ENCODE measurements at regions not wholly inside any gene's neighbourhood (a gene's known extent, or its start where the extent isn't known, plus 50 kb on each side); places are given as distances from the start of the nearest gene placed in this dataset.
"Not testable (repeated sequence)": the region's sequence is repeated elsewhere in the genome, so short reads cannot be mapped to it uniquely, and the experiment has no call there.

DNA sequence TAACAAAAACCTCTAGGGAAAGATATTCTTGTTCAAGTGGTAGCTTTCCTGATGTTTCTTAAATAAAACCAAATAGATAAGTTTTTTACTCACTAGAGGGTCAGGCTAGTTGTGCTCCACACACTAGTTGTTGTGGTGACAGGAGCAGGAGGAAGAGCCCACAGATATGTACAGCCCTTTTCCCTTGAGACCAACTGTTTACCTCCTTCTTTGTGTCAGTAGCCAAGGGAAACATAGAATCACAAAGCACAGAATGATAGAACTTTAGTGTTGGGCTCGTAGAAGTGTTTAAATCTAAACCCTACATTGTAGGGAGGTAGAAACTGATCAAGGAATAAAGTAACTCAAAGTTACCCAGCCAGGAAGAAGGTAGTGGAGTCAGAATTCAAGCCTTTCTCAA lies 309.0 kb downstream of the CTH start:
- WGBS (ENCODE audit: extremely low coverage, insufficient coverage, low lambda C conversion rate), result no CpG with 5 or more reads among the region's 1 CpG
- Histone ChIP-seq H3K79me2 (ENCODE audit: control insufficient read depth, insufficient read depth, low read length) (no peaks in the 10 kb centered on the region), H3K56ac (ENCODE audit: low read length) (no peak overlapping the region), H2AK5ac (ENCODE audit: low read length) (no peak overlapping the region), H3K4me1 (ENCODE audit: control insufficient read depth, low read depth, low read length) (no peaks in the 10 kb centered on the region), H2BK120ac (ENCODE audit: low read depth, low read length) (no peak overlapping the region), H3K4me2 (ENCODE audit: low read length) (no peak overlapping the region), H2BK5ac (ENCODE audit: low read length) (no peak overlapping the region), H2BK15ac (replicated peaks; ENCODE audit: low read depth) (no peak overlapping the region), H3K4me3 (ENCODE audit: low read length) (no peak overlapping the region), H3K23ac (ENCODE audit: low read length) (no peak overlapping the region), H3K79me1 (ENCODE audit: low read length) (no peaks in the 10 kb centered on the region), H4K5ac (ENCODE audit: low read length) (no peak overlapping the region), H3K36me3 (ENCODE audit: control insufficient read depth, insufficient read depth, low read length) (no peaks in the 10 kb centered on the region), H3K4ac (ENCODE audit: low read depth, low read length) (no peak overlapping the region), H3K9ac (ENCODE audit: low read length) (no peak overlapping the region), H3K27ac (ENCODE audit: low read depth, low read length) (no peak overlapping the region), H3K27me3 (ENCODE audit: insufficient read depth, low read length, poor library complexity) (no peaks in the 10 kb centered on the region), H4K8ac (ENCODE audit: low read depth, low read length) (no peak overlapping the region), H3K18ac (ENCODE audit: low read length) (no peak overlapping the region)
- DNase-seq, result no peak

DNA sequence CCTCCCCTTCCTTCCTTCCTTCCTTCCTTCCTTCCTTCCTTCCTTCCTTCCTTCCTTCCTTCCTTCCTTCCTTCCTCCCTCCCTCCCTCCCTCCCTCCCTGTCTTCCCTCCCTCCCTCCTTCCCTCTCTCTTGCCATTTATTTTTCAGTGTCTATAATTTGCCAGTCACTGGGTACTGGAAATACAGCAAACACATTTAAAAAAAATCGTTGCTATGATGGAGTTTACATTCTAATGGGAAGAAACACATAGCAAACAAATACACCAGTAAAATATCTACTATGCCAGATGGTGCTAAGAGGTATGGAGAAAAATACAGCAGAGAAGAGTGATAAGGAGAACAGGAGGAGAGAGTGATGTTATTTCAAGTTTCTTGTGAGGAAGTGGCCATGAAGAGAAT lies 309.5 kb downstream of the CTH start:
- H2BK120ac ChIP-seq (ENCODE audit: low read depth, low read length), result no peak overlapping the region
- H3K79me1 ChIP-seq (ENCODE audit: low read length), result no peaks in the 10 kb centered on the region
- no peak overlapping the region for H4K8ac ChIP-seq (ENCODE audit: low read depth, low read length)
- H3K36me3 ChIP-seq (ENCODE audit: control insufficient read depth, insufficient read depth, low read length), result no peaks in the 10 kb centered on the region
- H3K27ac ChIP-seq (ENCODE audit: low read depth, low read length), result no peak overlapping the region
- no peak overlapping the region for H2BK5ac ChIP-seq (ENCODE audit: low read length)
- H3K4me3 ChIP-seq (ENCODE audit: low read length), result no peak overlapping the region
- no peak overlapping the region for H3K4ac ChIP-seq (ENCODE audit: low read depth, low read length)
- H3K79me2 ChIP-seq (ENCODE audit: control insufficient read depth, insufficient read depth, low read length), result no peaks in the 10 kb centered on the region
- H3K9ac ChIP-seq (ENCODE audit: low read length), result no peak overlapping the region
- no CpG with 5 or more reads among the region's 1 CpG for WGBS (ENCODE audit: extremely low coverage, insufficient coverage, low lambda C conversion rate)
- H3K23ac ChIP-seq (ENCODE audit: low read length), result no peak overlapping the region
- H3K4me2 ChIP-seq (ENCODE audit: low read length), result no peak overlapping the region
- H3K18ac ChIP-seq (ENCODE audit: low read length), result no peak overlapping the region
- H3K56ac ChIP-seq (ENCODE audit: low read length), result no peak overlapping the region
- no peaks in the 10 kb centered on the region for H3K27me3 ChIP-seq (ENCODE audit: insufficient read depth, low read length, poor library complexity)
- no peak overlapping the region for H4K5ac ChIP-seq (ENCODE audit: low read length)
- no peaks in the 10 kb centered on the region for H3K4me1 ChIP-seq (ENCODE audit: control insufficient read depth, low read depth, low read length)
- DNase-seq, result no peak
- H2AK5ac ChIP-seq (ENCODE audit: low read length), result no peak overlapping the region
- no peak overlapping the region for H2BK15ac ChIP-seq (replicated peaks; ENCODE audit: low read depth)

DNA sequence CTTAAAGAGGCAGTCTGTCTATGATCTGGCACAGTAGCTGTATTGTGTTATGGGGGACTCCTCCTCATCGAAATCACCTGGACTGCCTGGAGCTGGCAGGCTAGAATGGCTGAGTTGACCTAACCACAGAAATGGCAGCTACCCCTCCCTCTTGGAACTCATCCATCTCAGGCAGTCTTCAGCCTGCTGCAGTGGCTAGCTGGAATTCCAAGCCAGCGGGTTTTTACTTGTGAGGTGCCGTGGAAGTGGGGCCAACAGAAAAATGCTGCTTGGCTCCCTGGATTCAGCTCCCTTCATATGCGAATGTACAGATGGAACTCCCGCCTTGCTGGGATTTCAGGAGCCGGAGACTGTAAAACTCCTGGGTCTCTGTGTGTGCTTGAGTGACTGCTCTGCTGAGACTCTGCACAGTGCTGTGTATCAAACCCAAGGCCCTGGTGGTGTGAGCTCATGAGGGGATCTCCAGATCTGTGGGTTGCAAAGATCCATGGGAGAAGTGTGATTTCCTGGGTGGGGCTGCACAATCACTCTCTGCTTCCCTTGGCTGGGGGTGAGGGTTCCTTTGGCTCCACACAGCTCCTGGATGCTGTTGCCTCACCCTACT lies 316.9 kb downstream of the CTH start:
- Histone ChIP-seq H2AK5ac (ENCODE audit: low read length) (no peak overlapping the region), H2BK120ac (ENCODE audit: low read depth, low read length) (no peak overlapping the region), H3K23ac (ENCODE audit: low read length) (no peak overlapping the region), H2BK15ac (replicated peaks; ENCODE audit: low read depth) (no peak overlapping the region), H3K4me3 (ENCODE audit: low read length) (no peak overlapping the region), H3K9ac (ENCODE audit: low read length) (no peak overlapping the region), H3K27ac (ENCODE audit: low read depth, low read length) (no peak overlapping the region), H4K5ac (ENCODE audit: low read length) (no peak overlapping the region), H3K18ac (ENCODE audit: low read length) (no peak overlapping the region), H3K4ac (ENCODE audit: low read depth, low read length) (no peak overlapping the region), H3K79me2 (ENCODE audit: control insufficient read depth, insufficient read depth, low read length) (no peaks in the 10 kb centered on the region), H3K56ac (ENCODE audit: low read length) (no peak overlapping the region), H3K27me3 (ENCODE audit: insufficient read depth, low read length, poor library complexity) (no peaks in the 10 kb centered on the region), H4K8ac (ENCODE audit: low read depth, low read length) (no peak overlapping the region), H3K4me2 (ENCODE audit: low read length) (no peak overlapping the region), H3K79me1 (ENCODE audit: low read length) (no peaks in the 10 kb centered on the region), H2BK5ac (ENCODE audit: low read length) (no peak overlapping the region), H3K36me3 (ENCODE audit: control insufficient read depth, insufficient read depth, low read length) (no peaks in the 10 kb centered on the region), H3K4me1 (ENCODE audit: control insufficient read depth, low read depth, low read length) (no peaks in the 10 kb centered on the region)
- no CpG with 5 or more reads among the region's 6 CpGs for WGBS (ENCODE audit: extremely low coverage, insufficient coverage, low lambda C conversion rate)
- DNase-seq, result no peak

DNA sequence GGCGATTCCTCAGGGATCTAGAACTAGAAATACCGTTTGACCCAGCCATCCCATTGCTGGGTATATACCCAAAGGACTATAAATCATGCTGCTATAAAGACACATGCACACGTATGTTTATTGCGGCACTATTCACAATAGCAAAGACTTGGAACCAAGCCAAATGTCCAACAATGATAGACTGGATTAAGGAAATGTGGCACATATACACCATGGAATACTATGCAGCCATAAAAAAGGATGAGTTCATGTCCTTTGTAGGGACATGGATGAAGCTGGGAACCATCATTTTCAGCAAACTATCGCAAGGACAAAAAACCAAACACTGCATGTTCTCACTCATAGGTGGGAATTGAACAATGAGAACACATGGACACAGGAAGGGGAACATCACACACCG lies 311.1 kb downstream of the PTGER3 start:
- H4K5ac ChIP-seq (ENCODE audit: low read length); H3K56ac ChIP-seq (ENCODE audit: low read length); H3K27ac ChIP-seq (ENCODE audit: low read depth, low read length); H4K8ac ChIP-seq (ENCODE audit: low read depth, low read length); H3K4ac ChIP-seq (ENCODE audit: low read depth, low read length); H3K4me3 ChIP-seq (ENCODE audit: low read length); DNase-seq; H2BK5ac ChIP-seq (ENCODE audit: low read length); H3K18ac ChIP-seq (ENCODE audit: low read length); H2BK120ac ChIP-seq (ENCODE audit: low read depth, low read length); H3K4me2 ChIP-seq (ENCODE audit: low read length); H3K79me2 ChIP-seq (ENCODE audit: control insufficient read depth, insufficient read depth, low read length); H2AK5ac ChIP-seq (ENCODE audit: low read length); H3K79me1 ChIP-seq (ENCODE audit: low read length); H3K4me1 ChIP-seq (ENCODE audit: control insufficient read depth, low read depth, low read length); H3K27me3 ChIP-seq (ENCODE audit: insufficient read depth, low read length, poor library complexity); H3K9ac ChIP-seq (ENCODE audit: low read length); H2BK15ac ChIP-seq (replicated peaks; ENCODE audit: low read depth); H3K23ac ChIP-seq (ENCODE audit: low read length); H3K36me3 ChIP-seq (ENCODE audit: control insufficient read depth, insufficient read depth, low read length): not testable (repeated sequence)
- no CpG with 5 or more reads among the region's 6 CpGs for WGBS (ENCODE audit: extremely low coverage, insufficient coverage, low lambda C conversion rate)

DNA sequence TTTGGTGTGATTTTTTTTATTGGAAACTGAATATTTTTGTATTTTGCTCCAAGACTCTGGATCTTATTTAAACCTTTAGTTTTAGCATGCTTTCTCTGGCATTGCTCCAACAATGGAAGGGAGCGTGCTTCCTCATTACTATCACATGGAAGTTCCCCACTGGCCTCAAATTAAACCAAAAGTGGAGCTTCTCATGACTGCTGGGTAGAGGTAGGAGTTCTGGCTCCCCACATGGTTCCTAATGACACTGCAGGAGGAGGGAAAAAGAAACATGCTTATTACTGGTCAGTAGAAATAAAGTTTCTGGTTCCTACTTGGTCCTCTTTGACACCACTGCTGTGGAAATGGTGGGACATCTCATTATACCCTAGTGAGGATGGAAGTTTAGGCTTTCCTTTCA lies 310.5 kb downstream of the PTGER3 start:
- H3K79me2 ChIP-seq (ENCODE audit: control insufficient read depth, insufficient read depth, low read length), result no peaks in the 10 kb centered on the region
- H3K4me2 ChIP-seq (ENCODE audit: low read length), result no peak overlapping the region
- H3K4ac ChIP-seq (ENCODE audit: low read depth, low read length), result no peak overlapping the region
- H3K23ac ChIP-seq (ENCODE audit: low read length), result no peak overlapping the region
- H4K8ac ChIP-seq (ENCODE audit: low read depth, low read length), result no peak overlapping the region
- no peak overlapping the region for H3K4me3 ChIP-seq (ENCODE audit: low read length)
- WGBS (ENCODE audit: extremely low coverage, insufficient coverage, low lambda C conversion rate), result no CpG with 5 or more reads among the region's 1 CpG
- DNase-seq, result peak; percentile 29
- H3K79me1 ChIP-seq (ENCODE audit: low read length), result no peaks in the 10 kb centered on the region
- no peak overlapping the region for H2BK5ac ChIP-seq (ENCODE audit: low read length)
- H3K9ac ChIP-seq (ENCODE audit: low read length), result no peak overlapping the region
- H3K4me1 ChIP-seq (ENCODE audit: control insufficient read depth, low read depth, low read length), result no peaks in the 10 kb centered on the region
- H3K56ac ChIP-seq (ENCODE audit: low read length), result no peak overlapping the region
- H2BK120ac ChIP-seq (ENCODE audit: low read depth, low read length), result no peak overlapping the region
- H3K27ac ChIP-seq (ENCODE audit: low read depth, low read length), result no peak overlapping the region
- H3K18ac ChIP-seq (ENCODE audit: low read length), result no peak overlapping the region
- H2BK15ac ChIP-seq (replicated peaks; ENCODE audit: low read depth), result no peak overlapping the region
- no peaks in the 10 kb centered on the region for H3K27me3 ChIP-seq (ENCODE audit: insufficient read depth, low read length, poor library complexity)
- no peaks in the 10 kb centered on the region for H3K36me3 ChIP-seq (ENCODE audit: control insufficient read depth, insufficient read depth, low read length)
- H4K5ac ChIP-seq (ENCODE audit: low read length), result no peak overlapping the region
- no peak overlapping the region for H2AK5ac ChIP-seq (ENCODE audit: low read length)

DNA sequence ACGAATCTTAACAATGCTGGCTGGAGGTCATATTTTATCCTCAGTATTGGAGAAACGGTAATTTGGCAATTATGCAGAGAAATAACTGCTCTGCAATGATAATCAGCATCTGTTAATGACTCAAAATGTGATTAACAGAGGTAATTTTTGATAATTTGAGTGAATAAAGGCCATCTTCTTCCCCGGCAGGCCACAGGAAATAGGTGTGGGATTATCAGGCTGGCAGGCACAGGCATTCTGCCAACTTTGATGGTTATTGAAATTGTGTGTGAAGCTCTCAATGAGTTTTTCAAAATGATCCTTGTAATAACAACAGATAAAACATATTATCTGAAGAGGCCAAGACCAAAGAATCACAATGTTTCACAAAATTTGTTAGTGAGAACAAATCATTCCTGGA lies 309.0 kb downstream of the PTGER3 start:
- H3K9ac ChIP-seq (ENCODE audit: low read length), result no peak overlapping the region
- H3K79me1 ChIP-seq (ENCODE audit: low read length), result no peaks in the 10 kb centered on the region
- no peak overlapping the region for H2BK15ac ChIP-seq (replicated peaks; ENCODE audit: low read depth)
- no peak overlapping the region for H3K18ac ChIP-seq (ENCODE audit: low read length)
- no peak overlapping the region for H3K56ac ChIP-seq (ENCODE audit: low read length)
- H3K4ac ChIP-seq (ENCODE audit: low read depth, low read length), result no peak overlapping the region
- no peak overlapping the region for H2AK5ac ChIP-seq (ENCODE audit: low read length)
- H4K8ac ChIP-seq (ENCODE audit: low read depth, low read length), result no peak overlapping the region
- no peaks in the 10 kb centered on the region for H3K79me2 ChIP-seq (ENCODE audit: control insufficient read depth, insufficient read depth, low read length)
- no peak overlapping the region for H2BK5ac ChIP-seq (ENCODE audit: low read length)
- H3K27me3 ChIP-seq (ENCODE audit: insufficient read depth, low read length, poor library complexity), result no peaks in the 10 kb centered on the region
- no CpG with 5 or more reads among the region's 3 CpGs for WGBS (ENCODE audit: extremely low coverage, insufficient coverage, low lambda C conversion rate)
- no peak for DNase-seq
- H3K27ac ChIP-seq (ENCODE audit: low read depth, low read length), result no peak overlapping the region
- H3K23ac ChIP-seq (ENCODE audit: low read length), result no peak overlapping the region
- no peak overlapping the region for H2BK120ac ChIP-seq (ENCODE audit: low read depth, low read length)
- no peak overlapping the region for H3K4me3 ChIP-seq (ENCODE audit: low read length)
- H3K4me1 ChIP-seq (ENCODE audit: control insufficient read depth, low read depth, low read length), result no peaks in the 10 kb centered on the region
- H4K5ac ChIP-seq (ENCODE audit: low read length), result no peak overlapping the region
- H3K36me3 ChIP-seq (ENCODE audit: control insufficient read depth, insufficient read depth, low read length), result no peaks in the 10 kb centered on the region
- H3K4me2 ChIP-seq (ENCODE audit: low read length), result no peak overlapping the region
